Panc1 (cell line): ENCODE measurements at regions not wholly inside any gene's neighbourhood (a gene's known extent, or its start where the extent isn't known, plus 50 kb on each side); places are given as distances from the start of the nearest gene placed in this dataset.

Experiments used
- ATAC-seq: fragments of 200-7000 bp; cut with Tn5 transposase; 2 replicates; pipeline ENCODE4 v1.9.1; 2020; ENCODE audit warnings: mild to moderate bottlenecking, moderate library complexity
- BruUV-seq: library from RNA; stranded (reverse); fragments of 400-500 nt; replicated peaks from 2 replicates; lab custom pipeline; 2021; lab: Mats Ljungman, UMichigan
- CTCF ChIA-PET: fragments of 300-600 bp; sonication (Branson Sonifier 250); formaldehyde crosslinking; loops from one replicate; lab custom pipeline; 2022; ENCODE audit warnings: antibody characterized with exemption; lab: Charles Lee
- POLR2A ChIA-PET: fragments of 300-600 bp; sonication (Branson Sonifier 250); formaldehyde crosslinking; loops from one replicate; lab custom pipeline; 2022; ENCODE audit warnings: antibody characterized with exemption; lab: Charles Lee
- DNase-seq: peaks from one replicate; pipeline ENCODE4 v3.0.0-alpha.2; 2010; ENCODE audit warnings: low read depth, low spot score
- H3K27ac ChIP-seq: 2 replicates; pipeline ENCODE4 v1.5.1; 2011; ENCODE audit warnings: mild to moderate bottlenecking, low read length, inconsistent platforms
- H3K27me3 ChIP-seq: fragments of 200-500 bp; sonication (Bioruptor generic); 2 replicates; pipeline ENCODE4 v1.6.0; 2014; ENCODE audit warnings: low read length, inconsistent platforms; ENCODE audit not compliant: control insufficient read depth, insufficient read depth
- H3K36me3 ChIP-seq: fragments of 200-500 bp; sonication (Bioruptor generic); 2 replicates; pipeline ENCODE4 v1.5.1; 2014; ENCODE audit warnings: inconsistent platforms, mild to moderate bottlenecking, low read length, moderate library complexity; ENCODE audit not compliant: control insufficient read depth, insufficient read depth
- H3K4me1 ChIP-seq: 2 replicates; pipeline ENCODE4 v1.5.1; 2011; ENCODE audit warnings: inconsistent platforms, mild to moderate bottlenecking, low read length, moderate library complexity; ENCODE audit not compliant: control insufficient read depth, insufficient read depth
- H3K4me3 ChIP-seq, 2 experiments: 2 replicates each; pipeline ENCODE4 v1.5.1; 2011 to 2012; ENCODE audit warnings: low read depth in 2 of 2, low read length in 2 of 2, mild to moderate bottlenecking in 2 of 2, inconsistent platforms in 1 of 2, moderate library complexity in 1 of 2
- H3K9me3 ChIP-seq: fragments of 200-500 bp; sonication (Bioruptor generic); 2 replicates; pipeline ENCODE4 v1.5.1; 2014; ENCODE audit warnings: low read depth, mild to moderate bottlenecking, inconsistent platforms, low read length, moderate library complexity; ENCODE audit not compliant: control insufficient read depth, insufficient read depth
- POLR2AphosphoS5 ChIP-seq: IDR thresholded peaks from 2 replicates; pipeline ENCODE4 v1.6.1; 2012; ENCODE audit warnings: mild to moderate bottlenecking, low read depth, low read length, moderate library complexity
- SIN3A ChIP-seq: IDR thresholded peaks from 2 replicates; pipeline ENCODE4 v1.6.1; 2012; ENCODE audit warnings: low read depth, mild to moderate bottlenecking, low read length, moderate library complexity, borderline replicate concordance; ENCODE audit not compliant: insufficient read depth
- TCF7L2 ChIP-seq: IDR thresholded peaks from 2 replicates; pipeline ENCODE4 v1.6.1; 2011; ENCODE audit warnings: mild to moderate bottlenecking, low read depth, low read length, inconsistent platforms
- in situ Hi-C: cut with HindIII; loops from 2 replicates; pipeline ENCODE4 v1.10.0; 2016; ENCODE audit warnings: low sequenced_read_pairs, low pct_unique_long_range_greater_than_20kb
- intact Hi-C: fragments of 100-400 bp; cut with micrococcal nuclease; formaldehyde crosslinking; loops from one replicate; pipeline ENCODE4 v1.10.0; 2022; ENCODE audit not compliant: unreplicated experiment
- TF ChIP-seq, protein P1 (sequence below), 2 experiments: IDR thresholded peaks; 2 replicates each; pipeline ENCODE4 v1.6.1; 2011 to 2012; ENCODE audit warnings: low read depth in 2 of 2, control low read depth in 1 of 2, low read length in 1 of 2, mild to moderate bottlenecking in 1 of 2, moderate library complexity in 1 of 2; ENCODE audit not compliant: insufficient read depth in 1 of 2
- TF ChIP-seq, protein P2 (sequence below): fragments of 450-650 bp; IDR thresholded peaks from 2 replicates; pipeline ENCODE4 v1.5.1; 2017; ENCODE audit warnings: mild to moderate bottlenecking

DNA sequence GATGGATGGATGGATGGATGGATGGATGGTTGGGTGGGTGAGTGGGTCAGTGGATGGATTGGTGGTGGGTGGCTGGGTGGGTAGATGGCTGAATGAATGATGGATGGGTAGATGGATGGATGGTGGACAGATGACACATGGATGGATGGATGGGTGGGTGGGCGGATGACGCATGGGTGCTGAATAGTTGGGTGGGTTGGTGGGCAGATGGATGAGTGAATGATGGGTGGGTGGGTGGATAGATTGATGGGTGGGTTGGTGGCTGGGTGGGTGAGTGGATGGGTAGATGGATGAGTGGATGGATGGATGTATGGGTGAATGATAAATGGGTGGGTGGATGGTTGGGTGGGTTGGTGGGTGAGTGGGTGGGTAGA lies 69.9 kb upstream of the NKX1-1 start:
- ChIA-PET CTCF (no interaction called here), POLR2A (no interaction called here)
- no peaks in the 10 kb centered on the region for H3K36me3 ChIP-seq
- no peaks in the 10 kb centered on the region for H3K4me1 ChIP-seq
- H3K4me3 ChIP-seq: no peak overlapping the region
- in situ Hi-C loops: no loop called here
- no peak overlapping the region for H3K27ac ChIP-seq
- H3K27me3 ChIP-seq: no peaks in the 10 kb centered on the region
- TF ChIP-seq, protein P1, sequence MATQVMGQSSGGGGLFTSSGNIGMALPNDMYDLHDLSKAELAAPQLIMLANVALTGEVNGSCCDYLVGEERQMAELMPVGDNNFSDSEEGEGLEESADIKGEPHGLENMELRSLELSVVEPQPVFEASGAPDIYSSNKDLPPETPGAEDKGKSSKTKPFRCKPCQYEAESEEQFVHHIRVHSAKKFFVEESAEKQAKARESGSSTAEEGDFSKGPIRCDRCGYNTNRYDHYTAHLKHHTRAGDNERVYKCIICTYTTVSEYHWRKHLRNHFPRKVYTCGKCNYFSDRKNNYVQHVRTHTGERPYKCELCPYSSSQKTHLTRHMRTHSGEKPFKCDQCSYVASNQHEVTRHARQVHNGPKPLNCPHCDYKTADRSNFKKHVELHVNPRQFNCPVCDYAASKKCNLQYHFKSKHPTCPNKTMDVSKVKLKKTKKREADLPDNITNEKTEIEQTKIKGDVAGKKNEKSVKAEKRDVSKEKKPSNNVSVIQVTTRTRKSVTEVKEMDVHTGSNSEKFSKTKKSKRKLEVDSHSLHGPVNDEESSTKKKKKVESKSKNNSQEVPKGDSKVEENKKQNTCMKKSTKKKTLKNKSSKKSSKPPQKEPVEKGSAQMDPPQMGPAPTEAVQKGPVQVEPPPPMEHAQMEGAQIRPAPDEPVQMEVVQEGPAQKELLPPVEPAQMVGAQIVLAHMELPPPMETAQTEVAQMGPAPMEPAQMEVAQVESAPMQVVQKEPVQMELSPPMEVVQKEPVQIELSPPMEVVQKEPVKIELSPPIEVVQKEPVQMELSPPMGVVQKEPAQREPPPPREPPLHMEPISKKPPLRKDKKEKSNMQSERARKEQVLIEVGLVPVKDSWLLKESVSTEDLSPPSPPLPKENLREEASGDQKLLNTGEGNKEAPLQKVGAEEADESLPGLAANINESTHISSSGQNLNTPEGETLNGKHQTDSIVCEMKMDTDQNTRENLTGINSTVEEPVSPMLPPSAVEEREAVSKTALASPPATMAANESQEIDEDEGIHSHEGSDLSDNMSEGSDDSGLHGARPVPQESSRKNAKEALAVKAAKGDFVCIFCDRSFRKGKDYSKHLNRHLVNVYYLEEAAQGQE (IDR thresholded peaks at IDR 0.05; ENCODE audit: insufficient read depth in 1 of 2, low read depth in 2 of 2, low read length in 1 of 2): no peak
- TF ChIP-seq, protein P2, sequence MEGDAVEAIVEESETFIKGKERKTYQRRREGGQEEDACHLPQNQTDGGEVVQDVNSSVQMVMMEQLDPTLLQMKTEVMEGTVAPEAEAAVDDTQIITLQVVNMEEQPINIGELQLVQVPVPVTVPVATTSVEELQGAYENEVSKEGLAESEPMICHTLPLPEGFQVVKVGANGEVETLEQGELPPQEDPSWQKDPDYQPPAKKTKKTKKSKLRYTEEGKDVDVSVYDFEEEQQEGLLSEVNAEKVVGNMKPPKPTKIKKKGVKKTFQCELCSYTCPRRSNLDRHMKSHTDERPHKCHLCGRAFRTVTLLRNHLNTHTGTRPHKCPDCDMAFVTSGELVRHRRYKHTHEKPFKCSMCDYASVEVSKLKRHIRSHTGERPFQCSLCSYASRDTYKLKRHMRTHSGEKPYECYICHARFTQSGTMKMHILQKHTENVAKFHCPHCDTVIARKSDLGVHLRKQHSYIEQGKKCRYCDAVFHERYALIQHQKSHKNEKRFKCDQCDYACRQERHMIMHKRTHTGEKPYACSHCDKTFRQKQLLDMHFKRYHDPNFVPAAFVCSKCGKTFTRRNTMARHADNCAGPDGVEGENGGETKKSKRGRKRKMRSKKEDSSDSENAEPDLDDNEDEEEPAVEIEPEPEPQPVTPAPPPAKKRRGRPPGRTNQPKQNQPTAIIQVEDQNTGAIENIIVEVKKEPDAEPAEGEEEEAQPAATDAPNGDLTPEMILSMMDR: no peak
- no peak for TF ChIP-seq TCF7L2
- no peak for TF ChIP-seq POLR2AphosphoS5
- no peak for TF ChIP-seq SIN3A
- no peak for DNase-seq
- BruUV-seq: no TSS peak
- ATAC-seq: no peak
- intact Hi-C loops: no loop called here
- no peaks in the 10 kb centered on the region for H3K9me3 ChIP-seq

DNA sequence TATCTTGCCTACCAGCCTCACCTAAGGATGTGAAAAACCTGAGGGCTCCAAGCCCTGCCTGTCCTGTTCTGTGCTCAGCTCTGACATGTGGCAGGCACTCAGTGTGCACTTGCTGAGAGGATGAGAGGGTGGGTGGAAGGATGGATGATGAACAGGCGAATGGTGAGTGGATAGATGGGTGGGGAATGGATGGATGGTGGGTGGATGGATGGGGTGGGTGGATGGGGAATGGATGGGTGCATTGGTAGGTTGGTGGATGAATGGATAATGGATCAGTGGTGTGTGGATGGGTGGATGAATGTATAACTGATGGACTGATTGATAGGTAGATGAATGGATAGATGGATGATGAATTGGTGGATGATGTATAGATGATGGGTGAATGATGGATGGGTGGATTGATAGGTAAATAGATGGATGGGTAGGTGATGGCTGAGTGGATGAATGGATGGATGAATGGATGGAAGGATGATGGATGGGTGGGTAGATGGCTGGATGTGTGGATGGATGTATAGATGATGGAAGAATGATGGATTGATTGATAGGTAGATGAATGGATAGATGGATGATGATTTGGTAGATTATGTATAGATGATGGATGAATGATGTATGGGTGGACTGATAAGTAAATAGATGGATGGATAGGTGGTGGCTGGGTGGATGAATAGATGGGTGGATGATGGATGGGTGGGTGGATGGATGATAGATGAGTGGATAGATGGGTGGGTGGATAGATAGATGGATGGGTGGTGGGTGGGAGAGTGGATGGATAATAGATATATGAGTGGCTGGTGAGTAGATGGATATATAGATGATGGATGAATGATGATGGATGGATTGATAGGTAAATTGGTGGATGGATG lies 69.3 kb upstream of the NKX1-1 start:
- DNase-seq (no peak), ATAC-seq (no peak)
- ChIA-PET POLR2A (no interaction called here), CTCF (interaction anchor here (0.6 kb wide), 1 partner anchor 125 kb away, joined by 3 read pairs; no protein-coding TSS in a partner anchor)
- TF ChIP-seq TCF7L2: no peak
- TF ChIP-seq, protein P2: no peak
- no peak for TF ChIP-seq SIN3A
- no peak for TF ChIP-seq POLR2AphosphoS5
- TF ChIP-seq, protein P1 (IDR thresholded peaks at IDR 0.05; ENCODE audit: insufficient read depth in 1 of 2, low read depth in 2 of 2, low read length in 1 of 2): no peak
- Histone ChIP-seq H3K27me3 (no peaks in the 10 kb centered on the region), H3K9me3 (no peaks in the 10 kb centered on the region), H3K36me3 (no peaks in the 10 kb centered on the region), H3K27ac (no peak overlapping the region), H3K4me3 (no peak overlapping the region), H3K4me1 (no peaks in the 10 kb centered on the region)
- intact Hi-C loops (no loop called here), in situ Hi-C loops (no loop called here)
- no TSS peak for BruUV-seq
